Urinary bladder (tissue), 3 donors: ENCODE measurements at regions not wholly inside any gene's neighbourhood (a gene's known extent, or its start where the extent isn't known, plus 50 kb on each side); places are given as distances from the start of the nearest gene placed in this dataset.
"Not testable (repeated sequence)": the region's sequence is repeated elsewhere in the genome, so short reads cannot be mapped to it uniquely, and the experiment has no call there.

Experiments used
- DNase-seq: peaks from one replicate; pipeline ENCODE4 v3.0.0-alpha.2; 2015; ENCODE audit errors: extremely low spot score
- H3K27ac ChIP-seq: one replicate; pipeline ENCODE4 v1.5.1; 2013; ENCODE audit warnings: low read depth, mild to moderate bottlenecking, moderate library complexity
- H3K36me3 ChIP-seq: one replicate; pipeline ENCODE4 v1.6.1; 2013; ENCODE audit warnings: mild to moderate bottlenecking, moderate library complexity; ENCODE audit not compliant: insufficient read depth
- H3K4me1 ChIP-seq: one replicate; pipeline ENCODE4 v1.6.1; 2013; ENCODE audit warnings: mild to moderate bottlenecking, moderate library complexity; ENCODE audit not compliant: insufficient read depth
- H3K4me3 ChIP-seq: one replicate; pipeline ENCODE4 v1.5.1; 2013; ENCODE audit warnings: low read depth, low read length
- WGBS: extraction: QIAGEN DNeasy Blood & Tissue Kit; methylation state at CpG from one replicate; pipeline ENCODE4 v1.1.7; 2013; 5-methylcytosine and 5-hydroxymethylcytosine counted together
- donor health status: healthy with polysubstance abuse.
- donor health status: healthy.

- 15% methylated on average over 39 of the region's 39 CpGs for WGBS
Observed at GRCh38 chr20:26009402-26010223, 313.0 kb upstream of the ZNF337 start.

GRCh38 chr20:26008026-26008425, 311.4 kb upstream of the ZNF337 start:
- not testable (repeated sequence) for H3K4me3 ChIP-seq, H3K27ac ChIP-seq, H3K4me1 ChIP-seq, DNase-seq, H3K36me3 ChIP-seq
- WGBS = 96% methylated on average over 9 of the region's 9 CpGs

More at GRCh38 chr20:26009402-26010223, 313.0 kb upstream of the ZNF337 start:
- not testable (repeated sequence) for H3K27ac ChIP-seq, H3K36me3 ChIP-seq, H3K4me1 ChIP-seq
- H3K4me3 ChIP-seq = peak overlapping the region; percentile 42
- DNase-seq = peak; percentile 81

DNA sequence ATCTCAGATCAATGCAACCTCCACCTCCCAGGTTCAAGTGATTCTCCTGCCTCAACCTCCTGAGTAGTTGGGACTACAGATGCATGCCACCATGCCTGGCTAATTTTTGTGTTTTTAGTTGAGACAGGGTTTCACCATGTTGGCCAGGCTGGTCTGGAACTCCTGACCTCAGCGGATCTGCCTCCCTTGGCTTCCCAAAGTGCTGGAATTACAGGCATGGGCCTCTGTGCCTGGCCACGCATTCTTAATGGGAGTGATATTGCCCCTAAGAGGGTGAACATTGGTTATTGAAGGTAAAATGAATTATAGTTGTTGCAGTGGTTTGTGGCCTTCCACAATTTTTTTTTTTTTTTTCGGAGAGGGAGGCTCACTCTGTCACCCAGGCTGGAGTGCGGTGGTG, 309.5 kb upstream of the ZNF337 start:
- not testable (repeated sequence) for H3K36me3 ChIP-seq, DNase-seq, H3K27ac ChIP-seq, H3K4me1 ChIP-seq, H3K4me3 ChIP-seq
- WGBS = 93% methylated on average over 4 of the region's 4 CpGs

GRCh38 chr20:26003959-26004358, 307.3 kb upstream of the ZNF337 start:
- not testable (repeated sequence) for H3K4me3 ChIP-seq, H3K4me1 ChIP-seq, DNase-seq, H3K36me3 ChIP-seq, H3K27ac ChIP-seq
- 76% methylated on average over 3 of the region's 3 CpGs for WGBS

GRCh38 chr20:25997367-25998038, 300.9 kb upstream of the ZNF337 start:
- H3K36me3 ChIP-seq, DNase-seq: not testable (repeated sequence)

GRCh38 chr20:25992146-25992545, 295.5 kb upstream of the ZNF337 start:
- H3K36me3 ChIP-seq = no peaks in the 10 kb centered on the region
- peak; percentile 1 for DNase-seq
- no peak overlapping the region for H3K4me3 ChIP-seq
- H3K27ac ChIP-seq = no peak overlapping the region
- 82% methylated on average over 16 of the region's 16 CpGs for WGBS
- H3K4me1 ChIP-seq = no peaks in the 10 kb centered on the region

More at GRCh38 chr20:25997367-25998038, 300.9 kb upstream of the ZNF337 start:
- not testable (repeated sequence) for H3K4me3 ChIP-seq, H3K27ac ChIP-seq, H3K4me1 ChIP-seq
- 79% methylated on average over 16 of the region's 16 CpGs for WGBS

DNA sequence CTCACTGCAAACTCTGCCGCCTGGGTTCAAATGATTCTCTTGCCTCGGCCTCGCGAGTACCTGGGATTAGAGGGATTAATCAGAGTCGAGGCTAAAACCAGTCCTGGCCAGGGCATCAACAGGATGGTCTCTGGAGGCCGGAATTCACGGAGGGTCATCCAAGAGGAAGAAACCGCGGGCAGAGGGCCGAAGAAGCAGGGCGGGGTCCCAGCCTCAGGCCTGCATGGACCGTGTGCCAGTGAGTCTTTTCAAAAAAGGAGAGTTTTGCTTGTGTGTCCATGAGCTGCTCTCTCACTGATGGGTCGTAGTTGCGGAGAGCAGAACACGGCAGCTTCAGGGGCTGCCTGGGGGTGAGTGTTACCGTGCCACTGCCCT, 295.1 kb upstream of the ZNF337 start:
- no peak for DNase-seq
- 88% methylated on average over 16 of the region's 16 CpGs for WGBS
- Histone ChIP-seq H3K27ac (no peak overlapping the region), H3K4me3 (no peak overlapping the region), H3K36me3 (no peaks in the 10 kb centered on the region), H3K4me1 (no peaks in the 10 kb centered on the region)

- Histone ChIP-seq H3K4me1 (no peaks in the 10 kb centered on the region), H3K4me3 (no peak overlapping the region), H3K36me3 (no peaks in the 10 kb centered on the region), H3K27ac (no peak overlapping the region)
- no peak for DNase-seq
- WGBS = 96% methylated on average over 30 of the region's 30 CpGs
Observed at GRCh38 chr20:25991051-25991755, 294.6 kb upstream of the ZNF337 start.

- not testable (repeated sequence) for H3K4me1 ChIP-seq, H3K4me3 ChIP-seq, H3K36me3 ChIP-seq, H3K27ac ChIP-seq, DNase-seq
- WGBS = 96% methylated on average over 11 of the region's 11 CpGs
Observed at GRCh38 chr20:25989686-25990085, 293.0 kb upstream of the ZNF337 start.

DNA sequence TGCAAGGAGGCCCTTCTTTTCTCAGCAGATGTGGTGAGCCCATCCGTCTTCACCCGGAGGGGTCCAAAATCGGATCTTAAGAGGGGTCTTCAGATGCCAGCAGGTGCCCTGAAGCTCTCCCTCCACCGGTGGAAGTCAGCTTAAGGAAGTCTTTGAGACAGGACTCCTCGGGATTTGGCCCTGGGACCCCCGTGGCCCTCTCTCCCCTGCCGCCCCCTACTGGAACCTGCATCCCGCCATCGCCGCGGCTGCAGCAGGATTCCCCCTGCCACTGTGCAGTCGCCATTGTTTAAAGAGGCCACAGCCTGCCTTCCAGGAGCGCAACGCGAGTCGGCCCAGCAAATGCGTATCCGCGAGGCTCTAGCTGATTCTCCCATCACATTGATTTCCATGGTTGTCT, 292.5 kb upstream of the ZNF337 start:
- 94% methylated on average over 19 of the region's 19 CpGs for WGBS
- H3K4me3 ChIP-seq = no peak overlapping the region
- H3K36me3 ChIP-seq = no peaks in the 10 kb centered on the region
- no peaks in the 10 kb centered on the region for H3K4me1 ChIP-seq
- H3K27ac ChIP-seq = no peak overlapping the region
- no peak for DNase-seq

GRCh38 chr20:25987928-25988560, 291.4 kb upstream of the ZNF337 start:
- not testable (repeated sequence) for H3K36me3 ChIP-seq, H3K4me1 ChIP-seq, DNase-seq, H3K27ac ChIP-seq, H3K4me3 ChIP-seq
- 93% methylated on average over 14 of the region's 14 CpGs for WGBS

GRCh38 chr20:25987073-25987927, 290.6 kb upstream of the ZNF337 start:
- Histone ChIP-seq H3K36me3 (no peaks in the 10 kb centered on the region), H3K4me3 (no peak overlapping the region), H3K4me1 (no peaks in the 10 kb centered on the region), H3K27ac (no peak overlapping the region)
- DNase-seq = no peak
- WGBS = 22% methylated on average over 46 of the region's 46 CpGs

- Histone ChIP-seq H3K4me3 (no peak overlapping the region), H3K36me3 (no peaks in the 10 kb centered on the region), H3K27ac (no peak overlapping the region), H3K4me1 (no peaks in the 10 kb centered on the region)
- no peak for DNase-seq
- 92% methylated on average over 15 of the region's 15 CpGs for WGBS
Observed at GRCh38 chr20:25985597-25985996, 288.9 kb upstream of the ZNF337 start.
